Natural killer cell (primary cell): ENCODE measurements at regions not wholly inside any gene's neighbourhood (a gene's known extent, or its start where the extent isn't known, plus 50 kb on each side); places are given as distances from the start of the nearest gene placed in this dataset.
"Not testable (repeated sequence)": the region's sequence is repeated elsewhere in the genome, so short reads cannot be mapped to it uniquely, and the experiment has no call there.

Experiments
- ATAC-seq, 3 donors: fragments of 150-1000 bp in 2 of 3; fragments of 200-7000 bp in 1 of 3; cut with Tn5 transposase; 1 replicate in 1 of 3; 2 replicates in 2 of 3; pipeline ENCODE4 v1.10.0; 2021; ENCODE audit warnings: mild to moderate bottlenecking in 2 of 3, moderate library complexity in 2 of 3
- DNase-seq, 2 donors: peaks; one replicate each; pipeline versions ENCODE4 v3.0.0 to v3.0.0-alpha.2; 2013 to 2021; ENCODE audit warnings: mixed read lengths in 1 of 2
- H3K27ac ChIP-seq: one replicate; pipeline ENCODE4 v1.5.1; 2013; ENCODE audit warnings: mild to moderate bottlenecking, low read length
- H3K27me3 ChIP-seq: one replicate; pipeline ENCODE4 v1.6.1; 2013; ENCODE audit warnings: low read length; ENCODE audit not compliant: control insufficient read depth, insufficient read depth
- H3K36me3 ChIP-seq: one replicate; pipeline ENCODE4 v1.6.1; 2013; ENCODE audit warnings: low read length; ENCODE audit not compliant: control insufficient read depth, insufficient read depth
- H3K4me1 ChIP-seq: one replicate; pipeline ENCODE4 v1.6.1; 2013; ENCODE audit warnings: low read length; ENCODE audit not compliant: control insufficient read depth, insufficient read depth
- H3K4me3 ChIP-seq: one replicate; pipeline ENCODE4 v1.5.1; 2013; ENCODE audit warnings: low read length
- H3K9me3 ChIP-seq: one replicate; pipeline ENCODE4 v1.6.1; 2013; ENCODE audit warnings: low read length; ENCODE audit not compliant: control insufficient read depth, insufficient read depth
- H3K27ac Mint-ChIP-seq, 2 donors: one replicate each; pipeline ENCODE4 v1.8.0; 2022; ENCODE audit warnings: mild to moderate bottlenecking in 2 of 2, mixed read lengths in 2 of 2, moderate library complexity in 1 of 2
- H3K27me3 Mint-ChIP-seq, 2 donors: one replicate each; pipeline ENCODE4 v1.8.0; 2022; ENCODE audit warnings: low read depth in 2 of 2, mixed read lengths in 2 of 2
- H3K36me3 Mint-ChIP-seq: one replicate; pipeline ENCODE4 v1.8.0; 2022; ENCODE audit warnings: mixed read lengths
- H3K4me1 Mint-ChIP-seq, 2 donors: one replicate each; pipeline ENCODE4 v1.8.0; 2022; ENCODE audit warnings: mixed read lengths in 2 of 2
- H3K4me3 Mint-ChIP-seq: one replicate; pipeline ENCODE4 v1.8.0; 2022; ENCODE audit warnings: mild to moderate bottlenecking, moderate library complexity, mixed read lengths
- H3K9me3 Mint-ChIP-seq, 2 donors: one replicate each; pipeline ENCODE4 v1.8.0; 2022; ENCODE audit warnings: mixed read lengths in 2 of 2
- CTCF ChIP-seq: fragments of 200-600 bp; IDR thresholded peaks from one replicate; pipeline ENCODE4 v1.8.0; 2022; ENCODE audit warnings: antibody characterized with exemption
- WGBS: methylation state at CpG from one replicate; pipeline ENCODE4 v1.1.7; 2013; ENCODE audit warnings: missing lambda C conversion rate; ENCODE audit not compliant: insufficient coverage; 5-methylcytosine and 5-hydroxymethylcytosine counted together
- intact Hi-C: fragments of 100-400 bp; cut with micrococcal nuclease; formaldehyde crosslinking; loops from one replicate; pipeline ENCODE4 v1.14.2; 2022

GRCh38 chr4:137896221-137896737, 345.9 kb downstream of the SLC7A11 start:
- Mint-ChIP-seq H3K36me3 (no peaks in the 10 kb centered on the region), H3K27ac (no peak overlapping the region), H3K4me3 (no peak overlapping the region), H3K9me3 (peaks cover 4 to 10% of the 10 kb centered on the region in 2 donors), H3K4me1 (no peaks in the 10 kb centered on the region), H3K27me3 (no peaks in the 10 kb centered on the region)
- no peaks in the 10 kb centered on the region for H3K27me3 ChIP-seq
- DNase-seq: no peak
- H3K27ac ChIP-seq: no peak overlapping the region
- TF ChIP-seq CTCF: no peak
- H3K36me3 ChIP-seq: no peaks in the 10 kb centered on the region
- no peaks in the 10 kb centered on the region for H3K4me1 ChIP-seq
- H3K4me3 ChIP-seq: no peak overlapping the region
- intact Hi-C loops: no loop called here
- WGBS: 94% methylated on average over 3 of the region's 5 CpGs
- no peak for ATAC-seq
- H3K9me3 ChIP-seq: no peaks in the 10 kb centered on the region

- 100% methylated on average over 1 of the region's 1 CpG for WGBS
- H3K9me3 ChIP-seq, ATAC-seq, H3K4me3 ChIP-seq, H3K4me1 Mint-ChIP-seq, H3K36me3 ChIP-seq, H3K4me1 ChIP-seq, H3K27me3 ChIP-seq, H3K36me3 Mint-ChIP-seq, H3K9me3 Mint-ChIP-seq, intact Hi-C loops, H3K27ac Mint-ChIP-seq, H3K4me3 Mint-ChIP-seq, DNase-seq, H3K27ac ChIP-seq, H3K27me3 Mint-ChIP-seq: not testable (repeated sequence)
These were observed 346.6 kb downstream of the SLC7A11 start for GRCh38 chr4:137895515-137895914.

GRCh38 chr4:137892134-137892533, 350.0 kb downstream of the SLC7A11 start:
- H3K9me3 Mint-ChIP-seq: peaks cover 6 to 13% of the 10 kb centered on the region in 2 donors
- no peak overlapping the region for H3K4me3 ChIP-seq
- no peak for TF ChIP-seq CTCF
- no peaks in the 10 kb centered on the region for H3K36me3 ChIP-seq
- H3K4me1 ChIP-seq: no peaks in the 10 kb centered on the region
- no peaks in the 10 kb centered on the region for H3K36me3 Mint-ChIP-seq
- H3K9me3 ChIP-seq: no peaks in the 10 kb centered on the region
- H3K27ac Mint-ChIP-seq: no peak overlapping the region
- 97% methylated on average over 2 of the region's 3 CpGs for WGBS
- H3K4me3 Mint-ChIP-seq: no peak overlapping the region
- no peaks in the 10 kb centered on the region for H3K27me3 ChIP-seq
- no peak overlapping the region for H3K27ac ChIP-seq
- ATAC-seq (no peak), DNase-seq (no peak)
- intact Hi-C loops: no loop called here
- no peaks in the 10 kb centered on the region for H3K27me3 Mint-ChIP-seq
- no peaks in the 10 kb centered on the region for H3K4me1 Mint-ChIP-seq

GRCh38 chr4:137890812-137891211, 351.3 kb downstream of the SLC7A11 start:
- Mint-ChIP-seq H3K4me1 (no peaks in the 10 kb centered on the region), H3K9me3 (peaks cover 8 to 13% of the 10 kb centered on the region in 2 donors), H3K27ac (no peak overlapping the region), H3K27me3 (no peaks in the 10 kb centered on the region), H3K36me3 (peaks cover 5% of the 10 kb centered on the region), H3K4me3 (no peak overlapping the region)
- TF ChIP-seq CTCF: no peak
- no peak for DNase-seq
- H3K27ac ChIP-seq: no peak overlapping the region
- H3K9me3 ChIP-seq: no peaks in the 10 kb centered on the region
- intact Hi-C loops: no loop called here
- no peaks in the 10 kb centered on the region for H3K4me1 ChIP-seq
- 84% methylated on average over 2 of the region's 2 CpGs for WGBS
- H3K27me3 ChIP-seq: no peaks in the 10 kb centered on the region
- no peaks in the 10 kb centered on the region for H3K36me3 ChIP-seq
- no peak for ATAC-seq
- H3K4me3 ChIP-seq: no peak overlapping the region
